Naive thymus-derived CD4-positive, alpha-beta T cell (primary cell): ENCODE measurements at regions not wholly inside any gene's neighbourhood (a gene's known extent, or its start where the extent isn't known, plus 50 kb on each side); places are given as distances from the start of the nearest gene placed in this dataset.

Experiments used
- ATAC-seq: fragments of 150-1000 bp; cut with Tn5 transposase; 2 replicates; pipeline ENCODE4 v1.10.0; 2021; ENCODE audit warnings: mild to moderate bottlenecking, moderate library complexity
- CTCF ChIA-PET: fragments of 350-600 bp; sonication (Branson Sonifier 250); formaldehyde crosslinking; loops from one replicate; lab custom pipeline; 2021; ENCODE audit warnings: antibody characterized with exemption; lab: Charles Lee
- POLR2A ChIA-PET: fragments of 350-600 bp; sonication (Branson Sonifier 250); formaldehyde crosslinking; loops from one replicate; lab custom pipeline; 2021; ENCODE audit warnings: antibody characterized with exemption, inconsistent platforms; lab: Charles Lee
- DNase-seq, 9 donors: peaks; one replicate each; pipeline versions ENCODE4 v3.0.0 to v3.0.0-alpha.2; 2020 to 2022; ENCODE audit warnings: mixed read lengths in 1 of 9
- H3K27ac ChIP-seq: one replicate; pipeline ENCODE4 v1.7.0; 2013; ENCODE audit warnings: mild to moderate bottlenecking, low read depth, low read length, moderate library complexity
- H3K27me3 ChIP-seq, 2 donors: one replicate each; pipeline ENCODE4 v1.7.0; 2013; ENCODE audit warnings: low read length in 2 of 2, mild to moderate bottlenecking in 2 of 2, moderate library complexity in 2 of 2; ENCODE audit not compliant: control insufficient read depth in 2 of 2, insufficient read depth in 2 of 2
- H3K36me3 ChIP-seq, 3 experiments: 1 replicate in 2 of 3; 2 replicates in 1 of 3; pipeline ENCODE4 v1.7.0; 2013; ENCODE audit warnings: low read length in 3 of 3, mild to moderate bottlenecking in 3 of 3, moderate library complexity in 1 of 3; ENCODE audit not compliant: insufficient read depth in 3 of 3, control insufficient read depth in 2 of 3
- H3K4me1 ChIP-seq, 2 donors: one replicate each; pipeline ENCODE4 v1.7.0; 2013; ENCODE audit warnings: low read length in 2 of 2, mild to moderate bottlenecking in 2 of 2, moderate library complexity in 1 of 2; ENCODE audit not compliant: control insufficient read depth in 2 of 2, insufficient read depth in 2 of 2
- H3K4me3 ChIP-seq: 2 replicates; pipeline ENCODE4 v1.7.0; 2013; ENCODE audit warnings: mild to moderate bottlenecking, low read length
- H3K9me3 ChIP-seq, 3 experiments: 1 replicate in 2 of 3; 2 replicates in 1 of 3; pipeline ENCODE4 v1.7.0; 2013; ENCODE audit warnings: low read length in 3 of 3; ENCODE audit not compliant: control insufficient read depth in 2 of 3
- H3K27ac Mint-ChIP-seq, 9 donors: one replicate each; pipeline ENCODE4 v1.8.0; 2020 to 2022; ENCODE audit warnings: mixed read lengths in 9 of 9, mild to moderate bottlenecking in 8 of 9, moderate library complexity in 5 of 9, inconsistent platforms in 2 of 9
- H3K27me3 Mint-ChIP-seq, 5 donors: one replicate each; pipeline ENCODE4 v1.8.0; 2021 to 2022; ENCODE audit warnings: mixed read lengths in 5 of 5, mild to moderate bottlenecking in 1 of 5
- H3K36me3 Mint-ChIP-seq, 5 donors: one replicate each; pipeline ENCODE4 v1.8.0; 2020 to 2022; ENCODE audit warnings: mixed read lengths in 5 of 5, mild to moderate bottlenecking in 3 of 5, inconsistent platforms in 1 of 5
- H3K4me1 Mint-ChIP-seq, 7 donors: one replicate each; pipeline ENCODE4 v1.8.0; 2020 to 2022; ENCODE audit warnings: mixed read lengths in 7 of 7, mild to moderate bottlenecking in 3 of 7, inconsistent platforms in 1 of 7
- H3K4me3 Mint-ChIP-seq, 10 donors: one replicate each; pipeline ENCODE4 v1.8.0; 2020 to 2022; ENCODE audit warnings: mild to moderate bottlenecking in 10 of 10, mixed read lengths in 10 of 10, moderate library complexity in 6 of 10, inconsistent platforms in 2 of 10
- H3K9me3 Mint-ChIP-seq, 11 donors: one replicate each; pipeline ENCODE4 v1.8.0; 2020 to 2022; ENCODE audit warnings: mixed read lengths in 11 of 11, mild to moderate bottlenecking in 4 of 11, inconsistent platforms in 1 of 11, moderate library complexity in 1 of 11
- intact Hi-C, 2 donors: fragments of 100-400 bp; cut with micrococcal nuclease; formaldehyde crosslinking; loops; one replicate each; pipeline ENCODE4 v1.15.1; 2023

DNA sequence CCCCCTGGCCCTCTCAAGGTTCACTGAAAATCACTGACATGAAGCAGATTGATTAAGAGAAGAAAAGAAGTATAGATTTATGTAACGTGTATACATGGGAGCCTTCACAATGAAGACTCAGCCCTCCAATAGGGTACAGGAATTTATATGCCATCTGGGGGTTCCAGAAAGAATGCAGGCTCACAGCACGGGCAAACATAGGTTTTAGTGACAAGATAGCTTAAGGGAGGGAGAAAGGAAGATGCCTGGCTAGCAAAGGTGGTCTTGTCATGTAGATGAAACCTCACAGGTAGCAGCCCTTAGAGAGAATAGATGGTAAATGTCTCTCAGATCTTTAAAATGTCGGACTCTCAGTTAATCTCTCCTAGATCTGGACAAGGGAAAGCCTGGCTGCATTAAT is 173.9 kb downstream of the RNF152 start:
- POLR2A ChIA-PET: no interaction called here
- ATAC-seq (no peak), DNase-seq (no peak)
- H3K4me3 ChIP-seq: no peak overlapping the region
- Mint-ChIP-seq H3K9me3 (peaks cover 0 to 5% (median 0%) of the 10 kb centered on the region in 11 donors), H3K4me1 (no peaks in the 10 kb centered on the region), H3K27ac (no peak overlapping the region), H3K36me3 (no peaks in the 10 kb centered on the region), H3K4me3 (no peak overlapping the region), H3K27me3 (peaks cover 4 to 19% (median 11%) of the 10 kb centered on the region in 5 donors)
- intact Hi-C loops: no loop called here
- no peaks in the 10 kb centered on the region for H3K4me1 ChIP-seq
- no peak overlapping the region for H3K27ac ChIP-seq
- no peaks in the 10 kb centered on the region for H3K9me3 ChIP-seq
- H3K27me3 ChIP-seq: no peaks in the 10 kb centered on the region
- H3K36me3 ChIP-seq: no peaks in the 10 kb centered on the region
- CTCF ChIA-PET: no interaction called here

DNA sequence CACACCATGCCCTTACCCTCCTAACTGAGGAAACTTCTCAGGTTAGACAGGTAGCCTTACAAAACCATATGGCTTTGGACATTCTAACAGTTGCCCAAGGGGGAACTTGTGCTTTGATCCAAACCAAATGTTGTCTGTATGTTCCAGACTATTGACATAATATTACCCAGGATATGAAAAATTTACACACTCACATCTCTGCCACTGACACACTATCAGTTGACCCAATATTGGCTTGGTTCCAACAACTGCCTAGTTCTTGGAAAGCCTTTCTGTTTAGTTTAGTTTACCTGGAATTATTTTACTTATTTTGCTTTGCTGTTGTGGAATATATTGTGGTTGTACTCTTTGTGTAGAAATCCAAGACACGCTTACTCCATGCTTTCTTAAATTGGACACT is 178.4 kb downstream of the RNF152 start:
- intact Hi-C loops: no loop called here
- peaks cover 0 to 13% (median 4%) of the 10 kb centered on the region in 5 donors for H3K27me3 Mint-ChIP-seq

DNA sequence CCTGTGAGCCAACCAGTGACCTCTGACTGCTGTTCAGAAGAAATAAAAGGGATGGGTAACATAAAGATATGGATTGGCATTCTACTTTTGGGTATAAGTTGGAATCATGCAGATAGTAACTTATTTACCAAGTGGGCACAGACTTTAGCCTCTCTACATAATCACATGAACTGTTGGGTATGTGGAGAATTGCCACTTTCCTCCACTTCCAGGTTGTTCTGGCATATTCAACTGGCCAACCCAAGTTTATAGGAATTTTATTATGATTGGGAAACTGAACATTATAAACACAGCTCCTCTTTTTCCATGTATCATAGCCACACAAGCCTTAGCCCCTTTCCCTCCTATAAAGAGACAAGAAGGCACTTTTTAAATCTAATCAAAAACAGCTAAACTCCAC is 179.3 kb downstream of the RNF152 start:
- CTCF ChIA-PET: no interaction called here
- intact Hi-C loops: no loop called here

More for the DNA sequence above, 178.4 kb downstream of the RNF152 start:
- Histone ChIP-seq H3K36me3 (no peaks in the 10 kb centered on the region), H3K27ac (no peak overlapping the region), H3K9me3 (no peaks in the 10 kb centered on the region), H3K27me3 (no peaks in the 10 kb centered on the region), H3K4me3 (no peak overlapping the region), H3K4me1 (no peaks in the 10 kb centered on the region)
- no peak overlapping the region for H3K27ac Mint-ChIP-seq
- POLR2A ChIA-PET: no interaction called here
- DNase-seq (no peak), ATAC-seq (no peak)
- CTCF ChIA-PET: no interaction called here
- H3K4me1 Mint-ChIP-seq: no peaks in the 10 kb centered on the region
- no peak overlapping the region for H3K4me3 Mint-ChIP-seq
- no peaks in the 10 kb centered on the region for H3K36me3 Mint-ChIP-seq
- peaks cover 0 to 5% (median 0%) of the 10 kb centered on the region in 11 donors for H3K9me3 Mint-ChIP-seq

DNA sequence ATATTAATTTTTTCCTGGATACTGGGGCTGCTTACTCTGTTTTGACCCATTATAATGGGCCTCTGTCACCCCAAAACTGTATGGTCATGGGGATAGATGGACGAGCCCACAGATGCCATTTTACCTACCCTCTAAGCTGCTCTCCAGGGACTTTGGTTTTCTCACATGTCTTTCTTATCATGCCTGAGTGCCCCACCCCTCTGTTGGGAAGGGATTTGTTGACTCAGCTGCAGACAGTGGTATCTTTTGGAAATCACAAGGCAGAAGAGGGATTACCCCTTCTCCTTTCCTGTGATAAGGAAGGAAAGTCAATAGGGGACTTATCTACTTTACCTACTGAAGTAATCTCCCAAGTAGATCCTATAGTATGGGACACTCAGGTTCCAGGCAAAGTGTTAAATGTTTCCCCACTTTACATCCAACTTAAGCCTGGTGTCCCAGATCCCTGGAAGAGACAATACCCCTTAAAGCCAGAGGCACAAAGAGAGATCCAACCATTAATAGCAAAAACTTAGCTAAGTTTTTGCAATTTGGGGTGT is 182.7 kb downstream of the RNF152 start:
- H3K4me1 Mint-ChIP-seq: no peaks in the 10 kb centered on the region
- Histone ChIP-seq H3K9me3 (no peaks in the 10 kb centered on the region), H3K27me3 (no peaks in the 10 kb centered on the region), H3K4me1 (no peaks in the 10 kb centered on the region), H3K36me3 (no peaks in the 10 kb centered on the region), H3K4me3 (no peak overlapping the region), H3K27ac (no peak overlapping the region)
- peaks cover 0 to 2% (median 0%) of the 10 kb centered on the region in 11 donors for H3K9me3 Mint-ChIP-seq
- H3K4me3 Mint-ChIP-seq: no peak overlapping the region
- intact Hi-C loops: no loop called here
- H3K27ac Mint-ChIP-seq: no peak overlapping the region
- ChIA-PET CTCF (no interaction called here), POLR2A (no interaction called here)
- no peaks in the 10 kb centered on the region for H3K36me3 Mint-ChIP-seq
- no peak for ATAC-seq
- H3K27me3 Mint-ChIP-seq: peaks cover 2 to 26% (median 11%) of the 10 kb centered on the region in 5 donors
- no peak for DNase-seq

More for the DNA sequence above, 179.3 kb downstream of the RNF152 start:
- no peak overlapping the region for H3K27ac Mint-ChIP-seq
- no peaks in the 10 kb centered on the region for H3K27me3 ChIP-seq
- no peaks in the 10 kb centered on the region for H3K9me3 ChIP-seq
- ATAC-seq: no peak
- H3K4me1 ChIP-seq: no peaks in the 10 kb centered on the region
- no peaks in the 10 kb centered on the region for H3K4me1 Mint-ChIP-seq
- H3K36me3 Mint-ChIP-seq: no peaks in the 10 kb centered on the region
- H3K4me3 ChIP-seq: no peak overlapping the region
- DNase-seq: no peak
- no peaks in the 10 kb centered on the region for H3K36me3 ChIP-seq
- H3K27ac ChIP-seq: no peak overlapping the region
- H3K27me3 Mint-ChIP-seq: peaks cover under 1 to 21% (median 11%) of the 10 kb centered on the region in 5 donors
- H3K9me3 Mint-ChIP-seq: peaks cover 0 to 4% (median 0%) of the 10 kb centered on the region in 11 donors
- POLR2A ChIA-PET: no interaction called here
- H3K4me3 Mint-ChIP-seq: no peak overlapping the region

DNA sequence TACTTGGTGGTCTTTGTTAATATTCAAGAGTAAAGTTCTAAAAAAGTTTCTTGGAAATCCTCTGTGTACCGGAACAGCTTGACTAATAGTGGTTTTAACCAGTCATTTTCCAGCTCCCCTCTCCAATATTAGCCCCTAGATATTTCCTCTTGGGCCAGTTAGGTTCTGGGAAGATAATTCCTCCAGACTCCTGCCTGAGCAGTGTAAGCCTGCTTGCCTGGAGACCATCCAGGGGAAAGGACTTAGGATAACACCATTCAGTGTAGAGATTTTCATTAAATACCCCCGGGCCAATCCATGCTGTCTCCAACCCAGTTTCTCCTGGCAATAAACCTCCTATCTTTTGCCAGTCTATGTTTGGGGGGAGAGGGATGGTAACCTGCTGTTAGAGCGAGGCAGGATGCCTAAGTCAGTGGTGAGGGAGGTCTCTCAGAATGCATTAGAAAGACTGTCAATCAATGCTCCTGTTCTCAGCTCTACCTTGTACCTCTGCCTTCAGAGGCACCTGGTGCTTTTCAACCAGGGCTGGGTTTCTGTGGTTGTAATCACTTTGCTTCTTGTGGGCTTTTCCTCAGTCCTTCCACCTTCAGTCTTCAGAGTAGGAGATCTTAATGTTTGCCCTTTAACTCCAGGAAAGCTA is 186.4 kb downstream of the RNF152 start:
- no peaks in the 10 kb centered on the region for H3K36me3 ChIP-seq
- POLR2A ChIA-PET: no interaction called here
- H3K27ac ChIP-seq: no peak overlapping the region
- ATAC-seq (no peak), DNase-seq (no peak)
- no peak overlapping the region for H3K4me3 ChIP-seq
- no peaks in the 10 kb centered on the region for H3K9me3 ChIP-seq
- no peaks in the 10 kb centered on the region for H3K4me1 ChIP-seq
- Mint-ChIP-seq H3K27ac (no peak overlapping the region), H3K4me1 (no peaks in the 10 kb centered on the region), H3K36me3 (no peaks in the 10 kb centered on the region), H3K27me3 (peaks cover 0 to 24% (median 11%) of the 10 kb centered on the region in 5 donors), H3K9me3 (peaks cover 0 to 2% (median 0%) of the 10 kb centered on the region in 11 donors), H3K4me3 (no peak overlapping the region)
- H3K27me3 ChIP-seq: no peaks in the 10 kb centered on the region
- CTCF ChIA-PET: no interaction called here
- intact Hi-C loops: no loop called here

DNA sequence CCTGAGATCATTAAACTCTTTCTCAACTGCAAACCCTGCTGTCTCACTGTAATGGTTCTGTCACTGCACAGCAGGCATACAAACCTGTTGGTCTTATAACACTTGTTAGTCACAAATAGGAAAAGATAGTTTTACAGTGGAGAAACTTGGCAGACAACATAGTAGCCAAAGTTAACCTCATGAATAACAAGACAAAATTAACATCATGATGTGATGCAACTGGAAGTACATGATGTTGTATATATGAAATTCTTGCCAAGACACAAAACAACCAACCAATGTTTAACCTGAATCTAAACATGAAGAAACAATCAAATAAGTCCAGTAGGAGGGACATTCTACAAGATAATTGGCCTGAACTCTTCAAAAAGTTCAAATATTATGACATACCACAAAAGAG is 189.3 kb downstream of the RNF152 start:
- no peaks in the 10 kb centered on the region for H3K36me3 Mint-ChIP-seq
- ATAC-seq: no peak

DNA sequence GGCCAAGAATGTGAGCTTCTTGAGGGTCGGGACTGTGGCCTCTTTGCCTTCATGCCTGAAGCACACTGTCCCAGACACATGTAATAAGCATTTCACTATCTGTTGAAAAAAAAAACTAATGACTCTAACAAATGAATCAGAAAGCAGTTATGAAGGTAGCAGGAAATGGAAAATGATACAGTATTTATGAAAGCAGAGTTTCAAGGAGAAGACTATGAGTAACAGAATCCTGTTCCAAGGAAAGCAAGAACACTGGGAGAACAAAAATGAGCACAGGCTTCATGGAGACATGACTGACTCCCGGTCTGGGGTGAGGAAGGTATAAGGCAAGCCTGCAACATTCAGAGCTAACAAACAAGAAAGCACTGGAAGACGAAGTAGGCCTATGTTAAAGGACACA is 190.8 kb downstream of the RNF152 start:
- intact Hi-C loops: no loop called here
- Mint-ChIP-seq H3K36me3 (no peaks in the 10 kb centered on the region), H3K27ac (no peak overlapping the region), H3K4me1 (no peaks in the 10 kb centered on the region), H3K4me3 (no peak overlapping the region), H3K27me3 (peaks cover 0 to 23% (median 11%) of the 10 kb centered on the region in 5 donors), H3K9me3 (peaks cover 0 to 5% (median 0%) of the 10 kb centered on the region in 11 donors)
- H3K27ac ChIP-seq: no peak overlapping the region
- DNase-seq (no peak), ATAC-seq (no peak)
- no peaks in the 10 kb centered on the region for H3K4me1 ChIP-seq
- no peaks in the 10 kb centered on the region for H3K27me3 ChIP-seq
- POLR2A ChIA-PET: no interaction called here
- no peak overlapping the region for H3K4me3 ChIP-seq
- no peaks in the 10 kb centered on the region for H3K36me3 ChIP-seq
- H3K9me3 ChIP-seq: no peaks in the 10 kb centered on the region
- CTCF ChIA-PET: no interaction called here

More for the DNA sequence above, 189.3 kb downstream of the RNF152 start:
- Histone ChIP-seq H3K4me3 (no peak overlapping the region), H3K9me3 (no peaks in the 10 kb centered on the region), H3K27me3 (no peaks in the 10 kb centered on the region), H3K4me1 (no peaks in the 10 kb centered on the region), H3K27ac (no peak overlapping the region), H3K36me3 (no peaks in the 10 kb centered on the region)
- Mint-ChIP-seq H3K4me1 (no peaks in the 10 kb centered on the region), H3K27ac (no peak overlapping the region), H3K27me3 (peaks cover 0 to 14% (median 11%) of the 10 kb centered on the region in 5 donors), H3K4me3 (no peak overlapping the region), H3K9me3 (peaks cover 0 to 2% (median 0%) of the 10 kb centered on the region in 11 donors)
- ChIA-PET POLR2A (no interaction called here), CTCF (no interaction called here)
- intact Hi-C loops: no loop called here
- DNase-seq: no peak
